LNCaP clone FGC (cell line): ENCODE measurements at regions not wholly inside any gene's neighbourhood (a gene's known extent, or its start where the extent isn't known, plus 50 kb on each side); places are given as distances from the start of the nearest gene placed in this dataset.
"Not testable (repeated sequence)": the region's sequence is repeated elsewhere in the genome, so short reads cannot be mapped to it uniquely, and the experiment has no call there.

Experiments used
- DNase-seq: peaks from one replicate; pipeline ENCODE4 v3.0.0-alpha.2; 2011; ENCODE audit warnings: low read depth
- H3K4me3 ChIP-seq: 2 replicates; pipeline ENCODE4 v1.5.1; 2011; ENCODE audit warnings: mild to moderate bottlenecking, low read depth, low read length, control low read depth
- CTCF ChIP-seq: IDR thresholded peaks from 2 replicates; pipeline ENCODE4 v1.5.1; 2012; ENCODE audit warnings: mild to moderate bottlenecking; ENCODE audit not compliant: control insufficient read depth, insufficient read depth; ENCODE audit errors: extremely low read depth

- TF ChIP-seq CTCF: no peak
- DNase-seq: no peak
- H3K4me3 ChIP-seq: no peak overlapping the region
Observed at GRCh38 chr6:144364782-144365181, 79.6 kb downstream of the UTRN start.

GRCh38 chr6:144365271-144365670 is 80.1 kb downstream of the UTRN start:
- DNase-seq: no peak
- no peak for TF ChIP-seq CTCF
- no peak overlapping the region for H3K4me3 ChIP-seq

GRCh38 chr6:144369696-144370095 is 84.6 kb downstream of the UTRN start:
- not testable (repeated sequence) for DNase-seq, H3K4me3 ChIP-seq

- no peak for TF ChIP-seq CTCF
- DNase-seq: no peak
Observed at GRCh38 chr6:144372116-144372515, 87.0 kb downstream of the UTRN start.

GRCh38 chr6:144372611-144373594 is 87.8 kb downstream of the UTRN start:
- no peak overlapping the region for H3K4me3 ChIP-seq
- no peak for DNase-seq
- TF ChIP-seq CTCF: no peak

More at GRCh38 chr6:144372116-144372515, 87.0 kb downstream of the UTRN start:
- no peak overlapping the region for H3K4me3 ChIP-seq

- not testable (repeated sequence) for DNase-seq, H3K4me3 ChIP-seq
Observed at GRCh38 chr6:144374525-144374924, 89.4 kb downstream of the UTRN start.

- no peak for TF ChIP-seq CTCF
- no peak overlapping the region for H3K4me3 ChIP-seq
- no peak for DNase-seq
Observed at GRCh38 chr6:144377586-144378210, 92.6 kb downstream of the UTRN start.
